ENCODE measurements at regions not wholly inside any gene's neighbourhood (a gene's known extent, or its start where the extent isn't known, plus 50 kb on each side); places are given as distances from the start of the nearest gene placed in this dataset.

DNA sequence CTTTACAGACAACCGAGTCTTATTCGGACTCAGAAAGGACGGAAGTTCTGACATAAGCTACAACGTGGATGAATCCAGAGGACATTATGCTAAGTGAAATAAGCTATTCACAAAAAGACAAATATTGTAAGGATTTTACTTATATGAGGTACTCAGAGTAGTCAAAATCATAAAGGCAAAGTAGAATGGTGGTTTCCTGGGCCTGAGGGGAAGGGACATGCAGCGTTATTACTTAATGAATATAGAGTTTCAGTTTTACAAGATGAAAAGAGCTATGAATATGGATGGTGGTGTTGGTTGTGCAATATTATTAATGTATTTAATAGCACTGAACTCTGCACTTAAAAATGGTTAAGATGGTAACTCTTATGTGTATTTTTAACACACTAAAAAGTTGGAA lies 419.1 kb upstream of the SGCG start:
- FAIRE-seq (no peak), DNase-seq (ENCODE audit: low read depth, low spot score) (no peak)
- no peak for TF ChIP-seq EZH2 (IDR thresholded peaks at IDR 0.05; ENCODE audit: low read length)
- TF ChIP-seq, protein P1, sequence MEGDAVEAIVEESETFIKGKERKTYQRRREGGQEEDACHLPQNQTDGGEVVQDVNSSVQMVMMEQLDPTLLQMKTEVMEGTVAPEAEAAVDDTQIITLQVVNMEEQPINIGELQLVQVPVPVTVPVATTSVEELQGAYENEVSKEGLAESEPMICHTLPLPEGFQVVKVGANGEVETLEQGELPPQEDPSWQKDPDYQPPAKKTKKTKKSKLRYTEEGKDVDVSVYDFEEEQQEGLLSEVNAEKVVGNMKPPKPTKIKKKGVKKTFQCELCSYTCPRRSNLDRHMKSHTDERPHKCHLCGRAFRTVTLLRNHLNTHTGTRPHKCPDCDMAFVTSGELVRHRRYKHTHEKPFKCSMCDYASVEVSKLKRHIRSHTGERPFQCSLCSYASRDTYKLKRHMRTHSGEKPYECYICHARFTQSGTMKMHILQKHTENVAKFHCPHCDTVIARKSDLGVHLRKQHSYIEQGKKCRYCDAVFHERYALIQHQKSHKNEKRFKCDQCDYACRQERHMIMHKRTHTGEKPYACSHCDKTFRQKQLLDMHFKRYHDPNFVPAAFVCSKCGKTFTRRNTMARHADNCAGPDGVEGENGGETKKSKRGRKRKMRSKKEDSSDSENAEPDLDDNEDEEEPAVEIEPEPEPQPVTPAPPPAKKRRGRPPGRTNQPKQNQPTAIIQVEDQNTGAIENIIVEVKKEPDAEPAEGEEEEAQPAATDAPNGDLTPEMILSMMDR (optimal IDR thresholded peaks at IDR 0.05 in 1 of 3, IDR thresholded peaks at IDR 0.05 in 1 of 3, conservative IDR thresholded peaks at IDR 0.05 in 1 of 3; ENCODE audit: extremely low read depth in 1 of 3, insufficient read depth in 2 of 3, low read length in 3 of 3), result no peak
- no peak overlapping the region for H3K4me3 ChIP-seq (ENCODE audit: control insufficient read depth in 2 of 3, extremely low read depth in 1 of 3, insufficient read depth in 2 of 3, low read depth in 1 of 3, low read length in 3 of 3)
- H3K79me2 ChIP-seq (ENCODE audit: control insufficient read depth, insufficient read depth, low read length), result no peaks in the 10 kb centered on the region
- dilution Hi-C loops (cut with MboI; ENCODE audit: extremely low pct_ligation_motif_present, low sequenced_read_pairs), result no loop called here
- no peaks in the 10 kb centered on the region for H3K9me3 ChIP-seq (ENCODE audit: control insufficient read depth, low read depth, low read length)
- no peaks in the 10 kb centered on the region for H3K36me3 ChIP-seq (ENCODE audit: control insufficient read depth in 2 of 2, extremely low read depth in 1 of 2, insufficient read depth in 2 of 2, low read length in 2 of 2)
- no peaks in the 10 kb centered on the region for H3K9me1 ChIP-seq (ENCODE audit: control insufficient read depth, extremely low read depth, insufficient read depth, low read length)
- H4K20me1 ChIP-seq (ENCODE audit: control insufficient read depth, extremely low read depth, insufficient read depth, low read length), result no peaks in the 10 kb centered on the region
- no peak overlapping the region for H2AFZ ChIP-seq (ENCODE audit: control insufficient read depth, low read length)
- no peaks in the 10 kb centered on the region for H3K27me3 ChIP-seq (ENCODE audit: control insufficient read depth, extremely low read depth, insufficient read depth, low read length)
- no peaks in the 10 kb centered on the region for H3K4me1 ChIP-seq (ENCODE audit: control insufficient read depth, extremely low read depth, insufficient read depth, low read length)
- no peak overlapping the region for H3K4me2 ChIP-seq (ENCODE audit: control insufficient read depth, extremely low read depth, insufficient read depth, low read depth, low read length)
- no peak overlapping the region for H3K27ac ChIP-seq (ENCODE audit: control insufficient read depth, insufficient read depth, low read length)
- H3K9ac ChIP-seq (ENCODE audit: control insufficient read depth, extremely low read depth, insufficient read depth, low read length), result no peak overlapping the region

DNA sequence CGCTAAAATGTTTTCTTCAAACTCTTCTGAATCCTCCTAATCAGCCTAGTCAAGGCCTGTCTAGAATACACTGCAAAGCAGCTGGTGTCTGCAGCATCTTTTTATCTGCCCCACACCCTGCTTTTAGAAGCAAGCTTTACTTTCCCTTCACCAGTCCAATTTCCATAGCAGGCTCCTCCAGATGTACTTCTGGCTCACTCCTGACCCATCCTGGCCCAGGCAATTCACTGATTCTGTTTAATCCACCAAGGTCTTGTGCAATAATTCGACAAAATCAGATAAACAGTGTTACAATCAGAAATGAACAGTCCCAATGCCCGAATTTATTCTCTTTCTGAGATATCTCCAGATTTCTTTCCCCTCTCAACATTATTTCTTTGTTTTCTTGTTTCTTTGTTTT lies 415.2 kb upstream of the SGCG start:
- Histone ChIP-seq H3K36me3 (ENCODE audit: control insufficient read depth in 2 of 2, extremely low read depth in 1 of 2, insufficient read depth in 2 of 2, low read length in 2 of 2) (no peaks in the 10 kb centered on the region), H3K27me3 (ENCODE audit: control insufficient read depth, extremely low read depth, insufficient read depth, low read length) (no peaks in the 10 kb centered on the region), H3K9ac (ENCODE audit: control insufficient read depth, extremely low read depth, insufficient read depth, low read length) (no peak overlapping the region), H3K27ac (ENCODE audit: control insufficient read depth, insufficient read depth, low read length) (no peak overlapping the region), H2AFZ (ENCODE audit: control insufficient read depth, low read length) (no peak overlapping the region), H3K9me3 (ENCODE audit: control insufficient read depth, low read depth, low read length) (no peaks in the 10 kb centered on the region), H4K20me1 (ENCODE audit: control insufficient read depth, extremely low read depth, insufficient read depth, low read length) (no peaks in the 10 kb centered on the region), H3K79me2 (ENCODE audit: control insufficient read depth, insufficient read depth, low read length) (no peaks in the 10 kb centered on the region), H3K4me1 (ENCODE audit: control insufficient read depth, extremely low read depth, insufficient read depth, low read length) (no peaks in the 10 kb centered on the region), H3K4me3 (ENCODE audit: control insufficient read depth in 2 of 3, extremely low read depth in 1 of 3, insufficient read depth in 2 of 3, low read depth in 1 of 3, low read length in 3 of 3) (no peak overlapping the region), H3K4me2 (ENCODE audit: control insufficient read depth, extremely low read depth, insufficient read depth, low read depth, low read length) (no peak overlapping the region), H3K9me1 (ENCODE audit: control insufficient read depth, extremely low read depth, insufficient read depth, low read length) (no peaks in the 10 kb centered on the region)
- FAIRE-seq (no peak), DNase-seq (ENCODE audit: low read depth, low spot score) (no peak)
- dilution Hi-C loops (cut with MboI; ENCODE audit: extremely low pct_ligation_motif_present, low sequenced_read_pairs), result no loop called here
- no peak for TF ChIP-seq EZH2 (IDR thresholded peaks at IDR 0.05; ENCODE audit: low read length)
- TF ChIP-seq, protein P1 (optimal IDR thresholded peaks at IDR 0.05 in 1 of 3, IDR thresholded peaks at IDR 0.05 in 1 of 3, conservative IDR thresholded peaks at IDR 0.05 in 1 of 3; ENCODE audit: extremely low read depth in 1 of 3, insufficient read depth in 2 of 3, low read length in 3 of 3), result no peak

All from keratinocyte (primary cell).